GM23338 (cell line): ENCODE measurements at regions not wholly inside any gene's neighbourhood (a gene's known extent, or its start where the extent isn't known, plus 50 kb on each side); places are given as distances from the start of the nearest gene placed in this dataset.

Source experiments
- CREB1 ChIP-seq: fragments of 250-450 bp; sonication (Bioruptor Pico); IDR thresholded peaks from 2 replicates; pipeline ENCODE4 v1.5.0; 2020; ENCODE audit warnings: low read depth, mild to moderate bottlenecking, moderate library complexity
- EZH2 ChIP-seq: fragments of 200-600 bp; sonication (generic); IDR thresholded peaks from one replicate; pipeline ENCODE4 v1.8.0; 2017; ENCODE audit warnings: antibody characterized with exemption, mild to moderate bottlenecking, low read depth; ENCODE audit not compliant: unreplicated experiment
- EZH2phosphoT487 ChIP-seq: fragments of 200-600 bp; sonication (generic); IDR thresholded peaks from one replicate; pipeline ENCODE4 v1.8.1; 2018; ENCODE audit warnings: antibody characterized with exemption; ENCODE audit not compliant: unreplicated experiment
- JUNB ChIP-seq: IDR thresholded peaks from one replicate; pipeline ENCODE4 v1.6.1; 2016; ENCODE audit warnings: antibody characterized with exemption; ENCODE audit not compliant: unreplicated experiment
- NANOG ChIP-seq: IDR thresholded peaks from 2 replicates; pipeline ENCODE4 v1.6.1; 2016; ENCODE audit warnings: antibody characterized with exemption, borderline replicate concordance
- POLR2AphosphoS5 ChIP-seq: IDR thresholded peaks from 2 replicates; pipeline ENCODE4 v1.6.1; 2016; ENCODE audit warnings: antibody characterized with exemption, low read depth
- STAT1 ChIP-seq: IDR thresholded peaks from one replicate; pipeline ENCODE4 v1.6.1; 2016; ENCODE audit warnings: antibody characterized with exemption; ENCODE audit not compliant: unreplicated experiment
- ZNF114 ChIP-seq: fragments of 250-450 bp; sonication (Bioruptor Pico); IDR thresholded peaks from 2 replicates; pipeline ENCODE4 v1.5.0; 2020; ENCODE audit warnings: mild to moderate bottlenecking, moderate library complexity
- ZNF331 ChIP-seq: fragments of 250-450 bp; sonication (Bioruptor Pico); IDR thresholded peaks from 2 replicates; pipeline ENCODE4 v1.5.0; 2020; ENCODE audit warnings: low read depth, mild to moderate bottlenecking, moderate library complexity
- TF ChIP-seq, protein P1 (sequence below), 2 experiments: fragments of 200-600 bp in 1 of 2; sonication (generic) in 1 of 2; conservative IDR thresholded peaks; 2 replicates each; pipeline versions ENCODE4 v1.5.1 to v1.6.1; 2016 to 2017; ENCODE audit warnings: antibody characterized with exemption in 2 of 2, low read depth in 2 of 2, mild to moderate bottlenecking in 2 of 2, moderate library complexity in 1 of 2
- TF ChIP-seq, protein P2 (sequence below): IDR thresholded peaks from one replicate; pipeline ENCODE4 v1.6.1; 2018; ENCODE audit warnings: antibody characterized with exemption; ENCODE audit not compliant: unreplicated experiment
- TF ChIP-seq, protein P3 (sequence below): IDR thresholded peaks from 2 replicates; pipeline ENCODE4 v1.6.1; 2016; ENCODE audit warnings: antibody characterized with exemption
- TF ChIP-seq, protein P4 (sequence below): fragments of 250-450 bp; sonication (Bioruptor Pico); IDR thresholded peaks from 2 replicates; pipeline ENCODE4 v1.5.0; 2020; ENCODE audit warnings: mild to moderate bottlenecking, moderate library complexity

DNA sequence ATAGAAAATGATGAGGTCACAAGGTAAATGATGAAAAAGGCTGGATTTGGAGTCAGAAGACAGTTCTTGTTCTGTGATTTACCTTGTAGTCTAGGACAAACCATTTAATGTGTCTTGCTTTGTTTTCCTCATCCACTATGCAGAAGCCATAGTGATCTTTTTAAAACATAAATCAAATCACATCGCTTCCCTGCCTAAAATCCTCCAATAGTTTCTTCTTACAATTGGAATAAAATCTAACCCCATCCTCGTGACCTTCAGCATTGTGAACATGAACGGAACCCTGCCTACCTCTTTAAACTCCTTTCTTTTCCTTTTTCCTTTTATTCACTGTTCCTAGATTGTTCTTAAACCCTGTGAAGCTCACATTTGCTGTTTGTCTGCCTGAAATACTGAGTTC is 204.9 kb upstream of the SAMSN1 start:
- TF ChIP-seq, protein P1, sequence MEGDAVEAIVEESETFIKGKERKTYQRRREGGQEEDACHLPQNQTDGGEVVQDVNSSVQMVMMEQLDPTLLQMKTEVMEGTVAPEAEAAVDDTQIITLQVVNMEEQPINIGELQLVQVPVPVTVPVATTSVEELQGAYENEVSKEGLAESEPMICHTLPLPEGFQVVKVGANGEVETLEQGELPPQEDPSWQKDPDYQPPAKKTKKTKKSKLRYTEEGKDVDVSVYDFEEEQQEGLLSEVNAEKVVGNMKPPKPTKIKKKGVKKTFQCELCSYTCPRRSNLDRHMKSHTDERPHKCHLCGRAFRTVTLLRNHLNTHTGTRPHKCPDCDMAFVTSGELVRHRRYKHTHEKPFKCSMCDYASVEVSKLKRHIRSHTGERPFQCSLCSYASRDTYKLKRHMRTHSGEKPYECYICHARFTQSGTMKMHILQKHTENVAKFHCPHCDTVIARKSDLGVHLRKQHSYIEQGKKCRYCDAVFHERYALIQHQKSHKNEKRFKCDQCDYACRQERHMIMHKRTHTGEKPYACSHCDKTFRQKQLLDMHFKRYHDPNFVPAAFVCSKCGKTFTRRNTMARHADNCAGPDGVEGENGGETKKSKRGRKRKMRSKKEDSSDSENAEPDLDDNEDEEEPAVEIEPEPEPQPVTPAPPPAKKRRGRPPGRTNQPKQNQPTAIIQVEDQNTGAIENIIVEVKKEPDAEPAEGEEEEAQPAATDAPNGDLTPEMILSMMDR (conservative IDR thresholded peaks at IDR 0.05; ENCODE audit: low read depth in 2 of 2): no peak
- TF ChIP-seq JUNB (no peak), POLR2AphosphoS5 (no peak), EZH2phosphoT487 (no peak), EZH2 (no peak), CREB1 (CRISPR knock-in tag) (no peak), ZNF114 (no peak), NANOG (no peak), ZNF331 (CRISPR knock-in tag) (no peak), STAT1 (no peak)
- TF ChIP-seq, protein P2, sequence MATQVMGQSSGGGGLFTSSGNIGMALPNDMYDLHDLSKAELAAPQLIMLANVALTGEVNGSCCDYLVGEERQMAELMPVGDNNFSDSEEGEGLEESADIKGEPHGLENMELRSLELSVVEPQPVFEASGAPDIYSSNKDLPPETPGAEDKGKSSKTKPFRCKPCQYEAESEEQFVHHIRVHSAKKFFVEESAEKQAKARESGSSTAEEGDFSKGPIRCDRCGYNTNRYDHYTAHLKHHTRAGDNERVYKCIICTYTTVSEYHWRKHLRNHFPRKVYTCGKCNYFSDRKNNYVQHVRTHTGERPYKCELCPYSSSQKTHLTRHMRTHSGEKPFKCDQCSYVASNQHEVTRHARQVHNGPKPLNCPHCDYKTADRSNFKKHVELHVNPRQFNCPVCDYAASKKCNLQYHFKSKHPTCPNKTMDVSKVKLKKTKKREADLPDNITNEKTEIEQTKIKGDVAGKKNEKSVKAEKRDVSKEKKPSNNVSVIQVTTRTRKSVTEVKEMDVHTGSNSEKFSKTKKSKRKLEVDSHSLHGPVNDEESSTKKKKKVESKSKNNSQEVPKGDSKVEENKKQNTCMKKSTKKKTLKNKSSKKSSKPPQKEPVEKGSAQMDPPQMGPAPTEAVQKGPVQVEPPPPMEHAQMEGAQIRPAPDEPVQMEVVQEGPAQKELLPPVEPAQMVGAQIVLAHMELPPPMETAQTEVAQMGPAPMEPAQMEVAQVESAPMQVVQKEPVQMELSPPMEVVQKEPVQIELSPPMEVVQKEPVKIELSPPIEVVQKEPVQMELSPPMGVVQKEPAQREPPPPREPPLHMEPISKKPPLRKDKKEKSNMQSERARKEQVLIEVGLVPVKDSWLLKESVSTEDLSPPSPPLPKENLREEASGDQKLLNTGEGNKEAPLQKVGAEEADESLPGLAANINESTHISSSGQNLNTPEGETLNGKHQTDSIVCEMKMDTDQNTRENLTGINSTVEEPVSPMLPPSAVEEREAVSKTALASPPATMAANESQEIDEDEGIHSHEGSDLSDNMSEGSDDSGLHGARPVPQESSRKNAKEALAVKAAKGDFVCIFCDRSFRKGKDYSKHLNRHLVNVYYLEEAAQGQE: no peak
- TF ChIP-seq, protein P3, sequence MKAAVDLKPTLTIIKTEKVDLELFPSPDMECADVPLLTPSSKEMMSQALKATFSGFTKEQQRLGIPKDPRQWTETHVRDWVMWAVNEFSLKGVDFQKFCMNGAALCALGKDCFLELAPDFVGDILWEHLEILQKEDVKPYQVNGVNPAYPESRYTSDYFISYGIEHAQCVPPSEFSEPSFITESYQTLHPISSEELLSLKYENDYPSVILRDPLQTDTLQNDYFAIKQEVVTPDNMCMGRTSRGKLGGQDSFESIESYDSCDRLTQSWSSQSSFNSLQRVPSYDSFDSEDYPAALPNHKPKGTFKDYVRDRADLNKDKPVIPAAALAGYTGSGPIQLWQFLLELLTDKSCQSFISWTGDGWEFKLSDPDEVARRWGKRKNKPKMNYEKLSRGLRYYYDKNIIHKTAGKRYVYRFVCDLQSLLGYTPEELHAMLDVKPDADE: no peak
- TF ChIP-seq, protein P4, sequence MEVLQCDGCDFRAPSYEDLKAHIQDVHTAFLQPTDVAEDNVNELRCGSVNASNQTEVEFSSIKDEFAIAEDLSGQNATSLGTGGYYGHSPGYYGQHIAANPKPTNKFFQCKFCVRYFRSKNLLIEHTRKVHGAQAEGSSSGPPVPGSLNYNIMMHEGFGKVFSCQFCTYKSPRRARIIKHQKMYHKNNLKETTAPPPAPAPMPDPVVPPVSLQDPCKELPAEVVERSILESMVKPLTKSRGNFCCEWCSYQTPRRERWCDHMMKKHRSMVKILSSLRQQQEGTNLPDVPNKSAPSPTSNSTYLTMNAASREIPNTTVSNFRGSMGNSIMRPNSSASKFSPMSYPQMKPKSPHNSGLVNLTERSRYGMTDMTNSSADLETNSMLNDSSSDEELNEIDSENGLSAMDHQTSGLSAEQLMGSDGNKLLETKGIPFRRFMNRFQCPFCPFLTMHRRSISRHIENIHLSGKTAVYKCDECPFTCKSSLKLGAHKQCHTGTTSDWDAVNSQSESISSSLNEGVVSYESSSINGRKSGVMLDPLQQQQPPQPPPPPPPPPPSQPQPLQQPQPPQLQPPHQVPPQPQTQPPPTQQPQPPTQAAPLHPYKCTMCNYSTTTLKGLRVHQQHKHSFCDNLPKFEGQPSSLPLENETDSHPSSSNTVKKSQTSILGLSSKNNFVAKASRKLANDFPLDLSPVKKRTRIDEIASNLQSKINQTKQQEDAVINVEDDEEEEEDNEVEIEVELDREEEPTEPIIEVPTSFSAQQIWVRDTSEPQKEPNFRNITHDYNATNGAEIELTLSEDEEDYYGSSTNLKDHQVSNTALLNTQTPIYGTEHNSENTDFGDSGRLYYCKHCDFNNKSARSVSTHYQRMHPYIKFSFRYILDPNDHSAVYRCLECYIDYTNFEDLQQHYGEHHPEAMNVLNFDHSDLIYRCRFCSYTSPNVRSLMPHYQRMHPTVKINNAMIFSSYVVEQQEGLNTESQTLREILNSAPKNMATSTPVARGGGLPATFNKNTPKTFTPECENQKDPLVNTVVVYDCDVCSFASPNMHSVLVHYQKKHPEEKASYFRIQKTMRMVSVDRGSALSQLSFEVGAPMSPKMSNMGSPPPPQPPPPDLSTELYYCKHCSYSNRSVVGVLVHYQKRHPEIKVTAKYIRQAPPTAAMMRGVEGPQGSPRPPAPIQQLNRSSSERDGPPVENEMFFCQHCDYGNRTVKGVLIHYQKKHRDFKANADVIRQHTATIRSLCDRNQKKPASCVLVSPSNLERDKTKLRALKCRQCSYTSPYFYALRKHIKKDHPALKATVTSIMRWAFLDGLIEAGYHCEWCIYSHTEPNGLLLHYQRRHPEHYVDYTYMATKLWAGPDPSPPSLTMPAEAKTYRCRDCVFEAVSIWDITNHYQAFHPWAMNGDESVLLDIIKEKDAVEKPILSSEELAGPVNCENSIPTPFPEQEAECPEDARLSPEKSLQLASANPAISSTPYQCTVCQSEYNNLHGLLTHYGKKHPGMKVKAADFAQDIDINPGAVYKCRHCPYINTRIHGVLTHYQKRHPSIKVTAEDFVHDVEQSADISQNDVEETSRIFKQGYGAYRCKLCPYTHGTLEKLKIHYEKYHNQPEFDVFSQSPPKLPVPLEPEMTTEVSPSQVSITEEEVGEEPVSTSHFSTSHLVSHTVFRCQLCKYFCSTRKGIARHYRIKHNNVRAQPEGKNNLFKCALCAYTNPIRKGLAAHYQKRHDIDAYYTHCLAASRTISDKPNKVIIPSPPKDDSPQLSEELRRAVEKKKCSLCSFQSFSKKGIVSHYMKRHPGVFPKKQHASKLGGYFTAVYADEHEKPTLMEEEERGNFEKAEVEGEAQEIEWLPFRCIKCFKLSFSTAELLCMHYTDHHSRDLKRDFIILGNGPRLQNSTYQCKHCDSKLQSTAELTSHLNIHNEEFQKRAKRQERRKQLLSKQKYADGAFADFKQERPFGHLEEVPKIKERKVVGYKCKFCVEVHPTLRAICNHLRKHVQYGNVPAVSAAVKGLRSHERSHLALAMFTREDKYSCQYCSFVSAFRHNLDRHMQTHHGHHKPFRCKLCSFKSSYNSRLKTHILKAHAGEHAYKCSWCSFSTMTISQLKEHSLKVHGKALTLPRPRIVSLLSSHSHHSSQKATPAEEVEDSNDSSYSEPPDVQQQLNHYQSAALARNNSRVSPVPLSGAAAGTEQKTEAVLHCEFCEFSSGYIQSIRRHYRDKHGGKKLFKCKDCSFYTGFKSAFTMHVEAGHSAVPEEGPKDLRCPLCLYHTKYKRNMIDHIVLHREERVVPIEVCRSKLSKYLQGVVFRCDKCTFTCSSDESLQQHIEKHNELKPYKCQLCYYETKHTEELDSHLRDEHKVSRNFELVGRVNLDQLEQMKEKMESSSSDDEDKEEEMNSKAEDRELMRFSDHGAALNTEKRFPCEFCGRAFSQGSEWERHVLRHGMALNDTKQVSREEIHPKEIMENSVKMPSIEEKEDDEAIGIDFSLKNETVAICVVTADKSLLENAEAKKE (CRISPR knock-in tag): no peak
